HCEC 1CT (cell line): ENCODE measurements at regions not wholly inside any gene's neighbourhood (a gene's known extent, or its start where the extent isn't known, plus 50 kb on each side); places are given as distances from the start of the nearest gene placed in this dataset.

Experiments used
- DNase-seq: peaks from one replicate; pipeline ENCODE4 v3.0.0-alpha.2; 2017

DNA sequence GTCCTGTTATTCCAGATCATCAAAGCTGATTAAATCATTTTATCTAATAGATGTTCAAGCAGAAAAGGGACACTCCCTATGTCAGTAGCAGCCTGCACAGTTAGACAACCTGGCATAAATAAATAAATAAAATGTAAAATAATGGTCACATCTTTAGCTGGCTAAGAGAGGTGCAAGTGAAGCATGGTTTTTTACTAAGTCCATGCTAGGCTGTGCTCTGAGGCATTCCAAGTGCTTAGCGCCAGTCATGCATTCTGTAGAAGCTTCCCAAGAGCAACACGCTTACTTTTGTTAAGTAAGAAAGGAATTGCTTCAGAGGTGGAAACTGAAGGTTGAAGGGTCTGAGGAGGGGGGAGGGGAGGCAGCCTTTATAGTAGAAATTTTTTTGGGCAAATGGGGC lies 351.2 kb downstream of the CDH2 start:
- no peak for DNase-seq

DNA sequence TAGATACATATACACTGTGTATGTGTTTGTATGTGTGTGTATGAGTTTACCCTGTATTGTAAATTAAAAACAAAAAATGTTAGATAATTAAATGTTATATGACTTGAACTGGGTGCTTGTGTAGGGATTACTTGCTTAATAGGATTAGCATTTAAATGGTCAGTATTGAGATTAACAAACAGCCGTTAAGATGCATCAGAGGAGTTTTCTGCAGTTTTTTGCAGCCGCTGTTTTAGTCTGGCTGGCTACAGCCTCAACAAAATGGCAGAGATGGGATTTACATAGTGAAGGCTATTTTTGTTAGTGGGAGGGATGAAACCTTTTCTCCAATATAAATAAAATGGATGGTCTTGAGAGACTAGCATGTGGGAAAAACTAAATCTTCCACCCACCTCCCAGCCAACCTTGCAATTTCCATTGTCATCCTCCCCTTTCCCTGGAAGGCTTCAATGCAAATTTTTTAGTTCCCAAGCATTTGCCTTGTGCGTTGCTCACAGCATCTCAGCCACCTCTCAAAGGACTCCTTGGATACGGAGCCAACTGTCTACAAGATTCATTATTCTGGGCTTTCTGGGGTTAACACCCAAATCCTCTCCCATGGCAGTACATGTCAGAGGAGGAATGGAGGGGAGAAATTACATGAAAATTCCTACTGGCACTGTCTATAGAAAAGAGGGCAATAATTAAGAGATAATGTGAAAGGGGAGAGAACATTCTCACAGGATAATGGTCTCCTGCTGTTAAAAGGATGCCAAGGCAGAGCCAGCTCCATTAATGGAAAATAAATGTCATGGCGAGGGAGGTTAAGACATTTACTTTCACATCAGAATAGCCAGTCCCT lies 351.9 kb downstream of the CDH2 start:
- no peak for DNase-seq

DNA sequence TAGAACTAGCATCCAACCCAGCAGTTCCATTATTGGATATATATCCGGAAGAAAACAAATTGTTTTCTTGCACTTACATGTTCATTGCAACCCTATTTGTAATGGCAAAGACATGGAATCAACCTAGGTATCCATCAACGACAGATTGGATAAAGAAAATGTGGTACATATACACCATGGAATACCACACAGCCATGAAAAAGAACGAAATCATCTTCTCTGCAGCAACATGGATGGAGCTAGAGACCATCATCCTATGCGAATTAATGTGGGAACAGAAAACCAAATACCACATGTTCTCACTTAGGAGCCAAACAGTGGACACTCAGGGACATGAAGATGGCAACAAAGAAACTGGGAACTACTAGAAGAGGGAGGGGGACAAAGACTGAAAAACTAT lies 352.7 kb downstream of the CDH2 start:
- no peak for DNase-seq

DNA sequence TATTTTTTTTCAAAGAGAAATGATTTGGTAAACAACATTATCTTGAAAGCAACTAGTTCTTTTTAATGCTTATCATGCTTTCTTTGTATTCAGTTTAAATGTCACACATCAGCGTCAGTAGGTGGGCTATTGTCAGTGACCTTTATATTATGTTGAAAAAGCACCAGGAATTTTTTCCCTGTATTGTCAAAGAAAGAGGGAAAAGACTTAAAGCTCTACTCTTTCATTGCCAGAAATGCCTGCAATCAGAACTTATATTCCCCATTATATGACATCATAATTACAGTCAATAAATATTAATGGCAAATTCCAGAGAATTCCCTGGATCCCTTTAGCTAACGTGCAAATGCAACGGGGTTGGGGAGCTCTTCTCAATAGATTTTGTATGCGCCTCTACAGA lies 353.9 kb downstream of the CDH2 start:
- no peak for DNase-seq

DNA sequence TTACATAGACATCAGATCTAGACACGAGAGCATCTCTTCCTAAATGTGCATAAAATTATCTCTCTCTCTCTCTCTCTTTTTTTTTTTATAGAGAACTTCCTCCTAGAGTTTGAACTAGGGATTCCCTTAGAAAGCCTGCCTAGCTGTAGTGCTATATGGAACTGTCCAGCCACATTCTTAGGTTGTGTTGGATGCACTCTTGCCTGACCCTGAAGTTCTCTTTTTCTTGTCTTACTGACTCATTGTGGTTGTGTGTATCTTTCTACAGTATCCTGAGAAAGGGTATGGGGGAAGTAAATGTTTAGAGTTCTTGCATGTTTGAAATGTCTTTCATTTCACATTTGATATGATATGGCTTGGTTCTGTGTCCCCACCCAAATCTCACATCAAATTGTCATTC lies 368.2 kb downstream of the CDH2 start:
- DNase-seq: peak; percentile 12

- DNase-seq: peak; percentile 38
Observed at GRCh38 chr18:27803957-27804356, 373.0 kb downstream of the CDH2 start.

- no peak for DNase-seq
Observed at GRCh38 chr18:27797484-27797883, 379.4 kb downstream of the CDH2 start.

GRCh38 chr18:27794181-27794926 lies 382.6 kb downstream of the CDH2 start:
- DNase-seq: no peak

- DNase-seq: no peak
Observed at GRCh38 chr18:27793013-27793785, 383.7 kb downstream of the CDH2 start.

DNA sequence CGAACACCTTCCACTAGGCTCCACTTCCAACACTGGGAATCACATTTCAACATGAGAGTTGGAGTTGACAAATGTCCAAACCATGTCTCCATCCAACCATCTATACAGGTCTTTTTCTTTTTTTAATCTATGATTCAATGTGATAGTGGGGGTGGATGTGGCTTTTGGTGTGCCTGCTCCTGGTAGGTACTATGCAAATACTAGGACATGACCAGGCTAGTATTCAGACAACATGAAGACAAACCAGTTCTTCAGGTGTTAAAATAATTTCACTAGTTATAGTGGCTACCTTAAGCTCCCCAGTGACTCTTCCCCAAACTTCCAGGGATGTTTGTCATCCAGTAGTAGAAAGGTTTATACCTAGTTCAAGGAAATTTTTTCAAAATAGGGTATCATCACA lies 387.5 kb downstream of the CDH2 start:
- DNase-seq: no peak

GRCh38 chr18:27787547-27787946 lies 389.4 kb downstream of the CDH2 start:
- DNase-seq: no peak

- DNase-seq: no peak
Observed at GRCh38 chr18:27785815-27786471, 391.0 kb downstream of the CDH2 start.

DNA sequence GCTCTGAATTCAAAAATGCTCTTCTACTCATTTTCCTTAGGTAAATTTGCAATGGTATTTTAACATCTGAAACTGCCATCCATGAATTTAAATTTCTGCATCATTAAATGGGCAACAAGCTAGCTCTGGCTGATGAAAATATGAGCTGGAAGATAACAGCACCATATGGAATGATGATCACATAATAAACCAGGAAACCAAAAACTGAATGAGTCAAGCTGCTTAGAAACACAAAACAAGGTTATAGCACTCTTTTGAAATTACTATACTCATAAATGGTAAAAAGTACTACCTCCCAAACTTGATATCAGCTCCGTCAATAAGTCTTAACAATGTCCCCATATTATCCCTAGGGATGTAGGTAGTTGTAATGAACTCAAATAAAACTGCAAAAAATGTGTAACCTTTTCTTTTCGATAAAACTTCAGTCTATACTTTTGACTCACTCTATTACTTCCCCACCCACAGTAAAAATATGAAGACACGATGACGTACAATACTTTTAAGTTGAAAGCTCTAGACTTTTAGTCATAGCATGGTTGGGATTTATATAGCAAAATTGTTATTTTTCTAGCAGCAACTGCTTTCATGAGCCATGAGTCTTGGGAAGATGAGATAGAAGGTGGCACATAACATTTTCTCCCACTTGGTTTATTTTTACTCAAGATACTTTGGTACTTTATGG lies 396.7 kb downstream of the CDH2 start:
- DNase-seq: peak; percentile 3

DNA sequence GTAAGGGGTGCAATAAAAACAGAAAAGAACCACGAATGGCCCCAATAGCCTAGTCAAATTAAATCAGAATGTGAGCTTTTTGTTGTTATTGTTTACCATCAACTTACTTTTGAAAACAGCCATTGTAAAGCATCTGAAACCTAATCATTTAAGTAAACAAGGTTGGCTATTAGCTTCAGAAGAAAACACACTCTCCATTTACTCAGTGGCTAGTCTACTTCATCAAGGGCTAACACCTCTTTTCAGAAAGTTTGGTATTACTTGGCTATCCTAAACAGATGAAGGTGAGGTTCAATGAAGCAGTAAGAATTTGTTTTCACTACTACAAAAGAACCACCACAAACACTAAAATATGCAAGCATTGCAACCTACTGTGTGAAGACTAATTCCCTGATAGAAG lies 398.0 kb downstream of the CDH2 start:
- DNase-seq: no peak

- peak; percentile 30 for DNase-seq
Observed at GRCh38 chr18:27778441-27778840, 398.5 kb downstream of the CDH2 start.

DNA sequence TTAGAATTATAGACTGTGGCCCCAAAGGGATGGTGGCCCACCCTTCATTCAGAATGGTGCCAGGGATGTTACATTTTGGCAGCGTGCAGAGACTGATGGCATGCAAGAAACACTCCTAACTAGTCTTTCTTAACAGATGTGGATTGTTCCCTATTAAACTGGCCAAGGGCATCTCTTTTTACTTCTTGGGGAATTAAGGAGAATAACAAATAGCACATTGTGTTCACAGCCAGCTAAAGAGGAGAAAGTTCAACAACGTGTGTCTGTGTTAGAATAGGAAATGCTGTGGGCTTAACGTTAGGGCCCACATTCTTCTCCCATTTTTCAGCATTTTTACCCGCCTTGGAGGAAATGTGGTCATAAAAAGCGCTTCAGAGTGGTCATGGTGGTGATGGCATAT lies 404.8 kb downstream of the CDH2 start:
- DNase-seq: no peak

DNA sequence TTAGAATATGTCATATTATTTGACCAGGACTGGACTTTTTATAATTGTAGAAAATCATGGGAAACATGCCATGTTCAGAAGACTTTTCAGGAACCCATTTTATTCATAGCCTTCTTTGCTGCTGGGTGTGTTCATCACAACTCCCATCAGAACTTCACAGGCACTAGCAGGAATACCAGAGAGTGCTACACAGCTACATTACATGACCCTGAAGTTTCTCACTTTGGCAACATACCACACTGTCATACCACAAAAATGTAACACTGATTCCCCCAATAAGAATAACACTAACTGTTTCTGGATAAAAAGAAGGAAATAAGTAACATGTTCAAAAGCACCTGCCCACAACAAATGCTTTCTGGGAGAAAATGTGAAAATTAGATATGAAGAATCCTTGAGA lies 405.4 kb downstream of the CDH2 start:
- DNase-seq: no peak

DNA sequence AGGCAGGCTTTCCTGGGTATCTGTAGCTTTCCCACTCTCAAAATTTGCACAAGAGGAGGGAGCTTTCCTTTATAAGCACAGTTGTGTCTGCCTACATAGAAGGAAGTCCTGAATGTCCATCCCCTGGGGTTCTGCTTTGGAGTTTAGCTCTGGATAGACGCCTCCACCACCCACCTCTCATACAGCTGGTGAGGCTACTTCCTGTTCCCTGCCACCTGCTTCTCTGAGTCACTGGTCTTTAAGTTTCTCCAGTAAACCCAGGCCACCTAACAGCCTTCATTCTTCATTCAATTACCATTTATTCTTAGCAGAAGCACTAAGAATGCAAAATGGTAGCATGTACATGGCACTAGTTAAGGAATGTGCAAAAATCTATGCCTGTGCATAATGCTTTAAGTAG lies 407.8 kb downstream of the CDH2 start:
- DNase-seq: no peak

GRCh38 chr18:27763936-27764335 lies 413.0 kb downstream of the CDH2 start:
- no peak for DNase-seq

GRCh38 chr18:27763341-27763740 lies 413.6 kb downstream of the CDH2 start:
- DNase-seq: no peak

GRCh38 chr18:27762054-27762453 lies 414.9 kb downstream of the CDH2 start:
- DNase-seq: no peak

DNA sequence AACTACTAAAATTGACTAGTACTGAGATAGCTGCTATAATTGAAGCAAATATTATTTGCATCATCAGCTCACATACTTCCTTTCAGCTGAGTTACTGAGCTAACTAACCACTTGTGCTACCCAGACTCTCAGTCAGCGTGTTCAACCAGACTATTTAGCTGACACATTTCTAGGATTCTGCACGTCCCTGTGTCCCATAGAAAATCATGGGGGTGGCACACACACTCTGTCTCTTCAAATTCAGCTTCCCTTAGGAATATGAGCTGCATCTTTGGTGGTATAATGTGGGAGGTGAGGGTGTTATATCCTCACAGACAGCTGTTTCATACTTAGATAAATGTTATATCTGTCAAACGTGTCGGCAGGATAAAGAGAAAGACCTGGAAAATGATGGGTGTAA lies 424.0 kb downstream of the CDH2 start:
- DNase-seq: no peak

DNA sequence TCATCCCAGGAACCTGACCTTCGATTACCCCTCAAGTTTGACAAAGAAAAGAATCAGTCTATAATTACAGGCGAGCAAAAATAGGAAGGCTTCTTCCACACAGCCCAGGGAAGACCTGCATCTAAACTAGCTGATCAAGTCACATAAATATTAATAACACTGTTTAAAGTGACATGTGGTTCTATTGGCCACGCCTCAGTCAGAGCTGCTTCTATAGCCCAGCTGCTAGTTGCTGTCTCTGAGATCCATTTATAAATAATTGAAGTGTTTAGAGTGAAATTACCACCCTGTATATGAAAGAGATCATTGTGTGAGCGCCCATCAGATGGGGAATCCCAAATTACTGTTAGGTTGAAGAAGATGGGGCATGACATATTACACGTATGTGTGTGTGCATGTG lies 426.0 kb downstream of the CDH2 start:
- DNase-seq: no peak
